ENCODE measurements at regions not wholly inside any gene's neighbourhood (a gene's known extent, or its start where the extent isn't known, plus 50 kb on each side); places are given as distances from the start of the nearest gene placed in this dataset.

DNA sequence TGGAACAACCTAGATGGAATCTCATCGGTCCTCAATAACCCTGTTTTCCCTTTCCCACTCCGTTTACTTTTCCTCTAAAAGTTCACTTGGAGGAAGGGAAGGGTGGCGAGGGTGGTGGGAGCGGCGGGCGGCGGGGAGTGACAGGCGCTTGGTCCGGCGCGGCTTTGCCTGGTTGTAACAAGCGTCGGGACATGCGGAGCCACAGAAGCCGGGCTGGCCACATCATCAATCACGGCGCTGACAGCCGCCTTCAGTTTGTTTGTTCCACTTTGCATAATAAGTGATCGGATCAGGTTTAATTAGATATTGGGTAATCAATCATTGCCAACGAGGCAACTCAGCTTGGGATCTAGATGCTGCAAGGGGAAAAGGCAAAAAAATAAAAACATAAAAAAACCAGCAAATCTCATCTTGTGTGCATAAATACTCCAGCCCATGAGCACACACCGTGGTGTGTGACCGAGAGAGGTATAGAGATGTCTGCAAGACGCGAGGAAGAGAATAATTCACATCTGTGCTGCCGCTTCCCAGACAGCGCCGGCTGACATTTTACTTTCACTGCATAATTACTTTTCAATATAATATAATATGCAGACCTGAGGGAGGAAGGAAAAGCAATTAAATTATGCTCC is 396.2 kb upstream of the IRX4 start:
- TF ChIP-seq, protein P1, sequence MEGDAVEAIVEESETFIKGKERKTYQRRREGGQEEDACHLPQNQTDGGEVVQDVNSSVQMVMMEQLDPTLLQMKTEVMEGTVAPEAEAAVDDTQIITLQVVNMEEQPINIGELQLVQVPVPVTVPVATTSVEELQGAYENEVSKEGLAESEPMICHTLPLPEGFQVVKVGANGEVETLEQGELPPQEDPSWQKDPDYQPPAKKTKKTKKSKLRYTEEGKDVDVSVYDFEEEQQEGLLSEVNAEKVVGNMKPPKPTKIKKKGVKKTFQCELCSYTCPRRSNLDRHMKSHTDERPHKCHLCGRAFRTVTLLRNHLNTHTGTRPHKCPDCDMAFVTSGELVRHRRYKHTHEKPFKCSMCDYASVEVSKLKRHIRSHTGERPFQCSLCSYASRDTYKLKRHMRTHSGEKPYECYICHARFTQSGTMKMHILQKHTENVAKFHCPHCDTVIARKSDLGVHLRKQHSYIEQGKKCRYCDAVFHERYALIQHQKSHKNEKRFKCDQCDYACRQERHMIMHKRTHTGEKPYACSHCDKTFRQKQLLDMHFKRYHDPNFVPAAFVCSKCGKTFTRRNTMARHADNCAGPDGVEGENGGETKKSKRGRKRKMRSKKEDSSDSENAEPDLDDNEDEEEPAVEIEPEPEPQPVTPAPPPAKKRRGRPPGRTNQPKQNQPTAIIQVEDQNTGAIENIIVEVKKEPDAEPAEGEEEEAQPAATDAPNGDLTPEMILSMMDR (IDR thresholded peaks at IDR 0.05) = no peak
- TF ChIP-seq POLR2A (IDR thresholded peaks at IDR 0.05) (no peak), POLR2AphosphoS5 (IDR thresholded peaks at IDR 0.05) (no peak)

Measured in suprapubic skin (tissue), 4 donors.